GM23338 (cell line): ENCODE measurements at regions not wholly inside any gene's neighbourhood (a gene's known extent, or its start where the extent isn't known, plus 50 kb on each side); places are given as distances from the start of the nearest gene placed in this dataset.

Experiments used
- ATAC-seq: fragments of 200-7000 bp; cut with Tn5 transposase; 3 replicates; pipeline ENCODE4 v1.9.1; 2020
- DNase-seq: peaks from one replicate; pipeline ENCODE4 v3.0.0-alpha.2; 2015; ENCODE audit warnings: low spot score
- H2AFZ ChIP-seq: fragments of 200-600 bp; sonication (generic); 2 replicates; pipeline ENCODE4 v1.8.0; 2016; ENCODE audit warnings: antibody characterized with exemption, mild to moderate bottlenecking, moderate library complexity
- H3F3A ChIP-seq: fragments of 200-600 bp; sonication (generic); replicated peaks from 2 replicates; pipeline ENCODE4 v1.8.0; 2017; ENCODE audit warnings: antibody characterized with exemption, mixed run types, low read depth
- H3K27ac ChIP-seq: fragments of 200-600 bp; sonication (generic); 2 replicates; pipeline ENCODE4 v1.6.1; 2016; ENCODE audit warnings: low read depth
- H3K27me3 ChIP-seq: fragments of 200-600 bp; sonication (generic); 2 replicates; pipeline ENCODE4 v1.8.0; 2016; ENCODE audit warnings: mild to moderate bottlenecking, mixed run types, moderate library complexity; ENCODE audit not compliant: insufficient read depth
- H3K36me3 ChIP-seq: fragments of 200-600 bp; sonication (generic); 2 replicates; pipeline ENCODE4 v1.8.0; 2016; ENCODE audit warnings: mild to moderate bottlenecking; ENCODE audit not compliant: insufficient read depth
- H3K4me1 ChIP-seq: fragments of 200-600 bp; sonication (generic); 2 replicates; pipeline ENCODE4 v1.8.0; 2016; ENCODE audit warnings: mild to moderate bottlenecking, moderate library complexity; ENCODE audit not compliant: insufficient read depth
- H3K4me2 ChIP-seq: fragments of 200-600 bp; sonication (generic); 2 replicates; pipeline ENCODE4 v1.7.1; 2017; ENCODE audit warnings: mixed run types
- H3K4me3 ChIP-seq: fragments of 200-600 bp; sonication (generic); 2 replicates; pipeline ENCODE4 v1.6.1; 2016; ENCODE audit warnings: mixed run types
- H3K79me2 ChIP-seq: fragments of 200-600 bp; sonication (generic); replicated peaks from 2 replicates; pipeline ENCODE4 v1.8.0; 2017; ENCODE audit warnings: mild to moderate bottlenecking; ENCODE audit not compliant: insufficient read depth
- H3K9me2 ChIP-seq: fragments of 200-600 bp; sonication (generic); 2 replicates; pipeline ENCODE4 v1.8.0; 2017; ENCODE audit not compliant: insufficient read depth
- H4K20me1 ChIP-seq: fragments of 200-600 bp; sonication (generic); replicated peaks from 2 replicates; pipeline ENCODE4 v1.8.0; 2017; ENCODE audit warnings: mild to moderate bottlenecking; ENCODE audit not compliant: insufficient read depth
- H3K27ac Mint-ChIP-seq: 2 replicates; pipeline ENCODE4 v1.8.0; 2020; ENCODE audit warnings: inconsistent platforms, mild to moderate bottlenecking, moderate library complexity, mixed read lengths
- H3K27me3 Mint-ChIP-seq: 3 replicates; pipeline ENCODE4 v1.8.0; 2022; ENCODE audit warnings: low read depth, mild to moderate bottlenecking, moderate library complexity, mixed read lengths, inconsistent platforms; ENCODE audit not compliant: insufficient read depth, poor library complexity
- H3K36me3 Mint-ChIP-seq: 3 replicates; pipeline ENCODE4 v1.8.0; 2021; ENCODE audit warnings: low read depth, mild to moderate bottlenecking, inconsistent platforms, moderate library complexity, mixed read lengths
- H3K4me1 Mint-ChIP-seq: 3 replicates; pipeline ENCODE4 v1.8.0; 2020; ENCODE audit warnings: mild to moderate bottlenecking, inconsistent platforms, mixed read lengths
- H3K4me3 Mint-ChIP-seq: 3 replicates; pipeline ENCODE4 v1.8.0; 2021; ENCODE audit warnings: moderate library complexity, mild to moderate bottlenecking, inconsistent platforms, mixed read lengths
- H3K9me3 Mint-ChIP-seq: 3 replicates; pipeline ENCODE4 v1.8.0; 2020; ENCODE audit warnings: moderate library complexity, mild to moderate bottlenecking, inconsistent platforms, mixed read lengths
- CREB1 ChIP-seq: fragments of 250-450 bp; sonication (Bioruptor Pico); IDR thresholded peaks from 2 replicates; pipeline ENCODE4 v1.5.0; 2020; ENCODE audit warnings: low read depth, mild to moderate bottlenecking, moderate library complexity
- EZH2 ChIP-seq: fragments of 200-600 bp; sonication (generic); IDR thresholded peaks from one replicate; pipeline ENCODE4 v1.8.0; 2017; ENCODE audit warnings: antibody characterized with exemption, mild to moderate bottlenecking, low read depth; ENCODE audit not compliant: unreplicated experiment
- JUNB ChIP-seq: IDR thresholded peaks from one replicate; pipeline ENCODE4 v1.6.1; 2016; ENCODE audit warnings: antibody characterized with exemption; ENCODE audit not compliant: unreplicated experiment
- POLR2AphosphoS5 ChIP-seq: IDR thresholded peaks from 2 replicates; pipeline ENCODE4 v1.6.1; 2016; ENCODE audit warnings: antibody characterized with exemption, low read depth
- REST ChIP-seq: IDR thresholded peaks from one replicate; pipeline ENCODE4 v1.6.1; 2018; ENCODE audit warnings: antibody characterized with exemption; ENCODE audit not compliant: unreplicated experiment
- ZNF114 ChIP-seq: fragments of 250-450 bp; sonication (Bioruptor Pico); IDR thresholded peaks from 2 replicates; pipeline ENCODE4 v1.5.0; 2020; ENCODE audit warnings: mild to moderate bottlenecking, moderate library complexity

GRCh38 chr4:163217505-163217904, 50.8 kb upstream of the NAF1 start:
- Mint-ChIP-seq H3K27me3 (peaks cover 2% of the 10 kb centered on the region), H3K4me1 (peaks cover 5% of the 10 kb centered on the region), H3K4me3 (no peak overlapping the region), H3K27ac (no peak overlapping the region), H3K36me3 (peaks cover 3% of the 10 kb centered on the region; the same call in 2 of the 3 replicates), H3K9me3 (peaks cover 8% of the 10 kb centered on the region; the same call in 2 of the 3 replicates)
- Histone ChIP-seq H3K27ac (no peak overlapping the region), H2AFZ (peak overlapping the region; percentile 44; the same call in 1 of the 2 replicates), H3K27me3 (no peaks in the 10 kb centered on the region), H3K79me2 (no peaks in the 10 kb centered on the region), H4K20me1 (no peaks in the 10 kb centered on the region), H3K36me3 (no peaks in the 10 kb centered on the region), H3K9me2 (no peaks in the 10 kb centered on the region; the same call in 1 of the 2 replicates), H3F3A (no peaks in the 10 kb centered on the region), H3K4me1 (no peaks in the 10 kb centered on the region), H3K4me2 (no peak overlapping the region), H3K4me3 (no peak overlapping the region)
- no peak for DNase-seq
- no peak for ATAC-seq
- TF ChIP-seq ZNF114 (CRISPR knock-in tag), result no peak
- no peak for TF ChIP-seq EZH2
- no peak for TF ChIP-seq CREB1 (CRISPR knock-in tag)
- no peak for TF ChIP-seq REST
- TF ChIP-seq JUNB, result no peak
- no peak for TF ChIP-seq POLR2AphosphoS5
